ENCODE measurements at regions not wholly inside any gene's neighbourhood (a gene's known extent, or its start where the extent isn't known, plus 50 kb on each side); places are given as distances from the start of the nearest gene placed in this dataset.

- DNase-seq (ENCODE audit: low read depth) = no peak
Measured at GRCh38 chr3:3745693-3746092, 53.5 kb upstream of the LRRN1 start.

GRCh38 chr3:3744826-3745225, 54.4 kb upstream of the LRRN1 start:
- DNase-seq (ENCODE audit: low read depth) = no peak

GRCh38 chr3:3743754-3744153, 55.5 kb upstream of the LRRN1 start:
- DNase-seq (ENCODE audit: low read depth) = no peak

- no peak for DNase-seq (ENCODE audit: low read depth)
Measured at GRCh38 chr3:3740061-3740460, 59.2 kb upstream of the LRRN1 start.

GRCh38 chr3:3739330-3740060, 59.7 kb upstream of the LRRN1 start:
- DNase-seq (ENCODE audit: low read depth) = no peak

GRCh38 chr3:3737531-3737930, 61.7 kb upstream of the LRRN1 start:
- DNase-seq (ENCODE audit: low read depth) = no peak

- no peak for DNase-seq (ENCODE audit: low read depth)
Measured at GRCh38 chr3:3735919-3736318, 63.3 kb upstream of the LRRN1 start.

GRCh38 chr3:3734881-3735280, 64.3 kb upstream of the LRRN1 start:
- no peak for DNase-seq (ENCODE audit: low read depth)

GRCh38 chr3:3729261-3729660, 70.0 kb upstream of the LRRN1 start:
- DNase-seq (ENCODE audit: low read depth) = no peak

- no peak for DNase-seq (ENCODE audit: low read depth)
Measured at GRCh38 chr3:3726549-3726948, 72.7 kb upstream of the LRRN1 start.

- no peak for DNase-seq (ENCODE audit: low read depth)
Measured at GRCh38 chr3:3714572-3714971, 84.7 kb upstream of the LRRN1 start.

- no peak for DNase-seq (ENCODE audit: low read depth)
Measured at GRCh38 chr3:3712971-3713370, 86.3 kb upstream of the LRRN1 start.

GRCh38 chr3:3708769-3709115, 90.5 kb upstream of the LRRN1 start:
- DNase-seq (ENCODE audit: low read depth) = no peak

GRCh38 chr3:3707858-3708768, 91.1 kb upstream of the LRRN1 start:
- DNase-seq (ENCODE audit: low read depth) = no peak

GRCh38 chr3:3705090-3705775, 94.0 kb upstream of the LRRN1 start:
- DNase-seq (ENCODE audit: low read depth) = no peak

- no peak for DNase-seq (ENCODE audit: low read depth)
Measured at GRCh38 chr3:3701949-3702348, 97.3 kb upstream of the LRRN1 start.

- no peak for DNase-seq (ENCODE audit: low read depth)
Measured at GRCh38 chr3:3699816-3700633, 99.2 kb upstream of the LRRN1 start.

- DNase-seq (ENCODE audit: low read depth) = no peak
Measured at GRCh38 chr3:3699407-3699806, 99.8 kb upstream of the LRRN1 start.

GRCh38 chr3:3696345-3696744, 102.9 kb upstream of the LRRN1 start:
- DNase-seq (ENCODE audit: low read depth) = no peak

GRCh38 chr3:3693593-3693992, 105.6 kb upstream of the LRRN1 start:
- no peak for DNase-seq (ENCODE audit: low read depth)

GRCh38 chr3:3689601-3690375, 109.4 kb upstream of the LRRN1 start:
- no peak for DNase-seq (ENCODE audit: low read depth)

All from EH (cell line).